ENCODE measurements at regions not wholly inside any gene's neighbourhood (a gene's known extent, or its start where the extent isn't known, plus 50 kb on each side); places are given as distances from the start of the nearest gene placed in this dataset.

- TF ChIP-seq SUZ12 (IDR thresholded peaks at IDR 0.05; ENCODE audit: extremely low read depth, insufficient read depth, insufficient read length) (no peak), ZNF274 (IDR thresholded peaks at IDR 0.05; ENCODE audit: low read depth, low read length) (no peak), YY1 (IDR thresholded peaks at IDR 0.05; ENCODE audit: insufficient read depth, insufficient read length) (no peak)
- DNase-seq (ENCODE audit: low read depth, low spot score): no peak
- no peaks in the 10 kb centered on the region for H3K9me3 ChIP-seq (ENCODE audit: insufficient read depth, low read length)
- H3K9ac ChIP-seq (ENCODE audit: insufficient read length, low read depth): no peak overlapping the region
- H3K4me3 ChIP-seq (ENCODE audit: insufficient read length, low read depth): no peak overlapping the region
- no peaks in the 10 kb centered on the region for H3K4me1 ChIP-seq (ENCODE audit: insufficient read depth, insufficient read length)
- no peaks in the 10 kb centered on the region for H3K36me3 ChIP-seq (ENCODE audit: insufficient read depth, insufficient read length, low read length)
- no peaks in the 10 kb centered on the region for H3K27me3 ChIP-seq (ENCODE audit: insufficient read depth, insufficient read length)
Measured at GRCh38 chr10:36519909-36520308, 605.5 kb upstream of the ANKRD30A start.

GRCh38 chr10:36516281-36516680, 609.1 kb upstream of the ANKRD30A start:
- Histone ChIP-seq H3K4me1 (ENCODE audit: insufficient read depth, insufficient read length) (no peaks in the 10 kb centered on the region), H3K9ac (ENCODE audit: insufficient read length, low read depth) (no peak overlapping the region), H3K27me3 (ENCODE audit: insufficient read depth, insufficient read length) (no peaks in the 10 kb centered on the region), H3K4me3 (ENCODE audit: insufficient read length, low read depth) (no peak overlapping the region), H3K36me3 (ENCODE audit: insufficient read depth, insufficient read length, low read length) (no peaks in the 10 kb centered on the region), H3K9me3 (ENCODE audit: insufficient read depth, low read length) (no peaks in the 10 kb centered on the region)
- TF ChIP-seq ZNF274 (IDR thresholded peaks at IDR 0.05; ENCODE audit: low read depth, low read length) (no peak), SUZ12 (IDR thresholded peaks at IDR 0.05; ENCODE audit: extremely low read depth, insufficient read depth, insufficient read length) (no peak), YY1 (IDR thresholded peaks at IDR 0.05; ENCODE audit: insufficient read depth, insufficient read length) (no peak)
- DNase-seq (ENCODE audit: low read depth, low spot score): no peak

GRCh38 chr10:36515319-36515718, 610.1 kb upstream of the ANKRD30A start:
- no peaks in the 10 kb centered on the region for H3K9me3 ChIP-seq (ENCODE audit: insufficient read depth, low read length)
- no peak overlapping the region for H3K4me3 ChIP-seq (ENCODE audit: insufficient read length, low read depth)
- no peak for TF ChIP-seq SUZ12 (IDR thresholded peaks at IDR 0.05; ENCODE audit: extremely low read depth, insufficient read depth, insufficient read length)
- TF ChIP-seq YY1 (IDR thresholded peaks at IDR 0.05; ENCODE audit: insufficient read depth, insufficient read length): no peak
- no peak for TF ChIP-seq ZNF274 (IDR thresholded peaks at IDR 0.05; ENCODE audit: low read depth, low read length)
- no peak overlapping the region for H3K9ac ChIP-seq (ENCODE audit: insufficient read length, low read depth)
- DNase-seq (ENCODE audit: low read depth, low spot score): no peak
- no peaks in the 10 kb centered on the region for H3K4me1 ChIP-seq (ENCODE audit: insufficient read depth, insufficient read length)
- H3K36me3 ChIP-seq (ENCODE audit: insufficient read depth, insufficient read length, low read length): no peaks in the 10 kb centered on the region
- no peaks in the 10 kb centered on the region for H3K27me3 ChIP-seq (ENCODE audit: insufficient read depth, insufficient read length)

GRCh38 chr10:36507715-36508114, 617.7 kb upstream of the ANKRD30A start:
- Histone ChIP-seq H3K27me3 (ENCODE audit: insufficient read depth, insufficient read length) (no peaks in the 10 kb centered on the region), H3K9ac (ENCODE audit: insufficient read length, low read depth) (no peak overlapping the region), H3K4me1 (ENCODE audit: insufficient read depth, insufficient read length) (no peaks in the 10 kb centered on the region), H3K9me3 (ENCODE audit: insufficient read depth, low read length) (no peaks in the 10 kb centered on the region), H3K4me3 (ENCODE audit: insufficient read length, low read depth) (no peak overlapping the region), H3K36me3 (ENCODE audit: insufficient read depth, insufficient read length, low read length) (no peaks in the 10 kb centered on the region)
- DNase-seq (ENCODE audit: low read depth, low spot score): no peak
- no peak for TF ChIP-seq SUZ12 (IDR thresholded peaks at IDR 0.05; ENCODE audit: extremely low read depth, insufficient read depth, insufficient read length)
- TF ChIP-seq YY1 (IDR thresholded peaks at IDR 0.05; ENCODE audit: insufficient read depth, insufficient read length): no peak
- no peak for TF ChIP-seq ZNF274 (IDR thresholded peaks at IDR 0.05; ENCODE audit: low read depth, low read length)

GRCh38 chr10:36506697-36507496, 618.5 kb upstream of the ANKRD30A start:
- no peak overlapping the region for H3K4me3 ChIP-seq (ENCODE audit: insufficient read length, low read depth)
- H3K36me3 ChIP-seq (ENCODE audit: insufficient read depth, insufficient read length, low read length): no peaks in the 10 kb centered on the region
- no peaks in the 10 kb centered on the region for H3K4me1 ChIP-seq (ENCODE audit: insufficient read depth, insufficient read length)
- H3K9ac ChIP-seq (ENCODE audit: insufficient read length, low read depth): no peak overlapping the region
- DNase-seq (ENCODE audit: low read depth, low spot score): no peak
- no peak for TF ChIP-seq YY1 (IDR thresholded peaks at IDR 0.05; ENCODE audit: insufficient read depth, insufficient read length)
- TF ChIP-seq SUZ12 (IDR thresholded peaks at IDR 0.05; ENCODE audit: extremely low read depth, insufficient read depth, insufficient read length): no peak
- no peak for TF ChIP-seq ZNF274 (IDR thresholded peaks at IDR 0.05; ENCODE audit: low read depth, low read length)
- no peaks in the 10 kb centered on the region for H3K27me3 ChIP-seq (ENCODE audit: insufficient read depth, insufficient read length)
- H3K9me3 ChIP-seq (ENCODE audit: insufficient read depth, low read length): no peaks in the 10 kb centered on the region

- no peak for DNase-seq (ENCODE audit: low read depth, low spot score)
- H3K9ac ChIP-seq (ENCODE audit: insufficient read length, low read depth): no peak overlapping the region
- H3K27me3 ChIP-seq (ENCODE audit: insufficient read depth, insufficient read length): no peaks in the 10 kb centered on the region
- H3K4me3 ChIP-seq (ENCODE audit: insufficient read length, low read depth): no peak overlapping the region
- no peak for TF ChIP-seq SUZ12 (IDR thresholded peaks at IDR 0.05; ENCODE audit: extremely low read depth, insufficient read depth, insufficient read length)
- H3K36me3 ChIP-seq (ENCODE audit: insufficient read depth, insufficient read length, low read length): no peaks in the 10 kb centered on the region
- H3K9me3 ChIP-seq (ENCODE audit: insufficient read depth, low read length): no peaks in the 10 kb centered on the region
- H3K4me1 ChIP-seq (ENCODE audit: insufficient read depth, insufficient read length): no peaks in the 10 kb centered on the region
Measured at GRCh38 chr10:36506261-36506660, 619.1 kb upstream of the ANKRD30A start.

- H3K9me3 ChIP-seq (ENCODE audit: insufficient read depth, low read length): no peaks in the 10 kb centered on the region
- DNase-seq (ENCODE audit: low read depth, low spot score): no peak
- no peaks in the 10 kb centered on the region for H3K36me3 ChIP-seq (ENCODE audit: insufficient read depth, insufficient read length, low read length)
- H3K4me1 ChIP-seq (ENCODE audit: insufficient read depth, insufficient read length): no peaks in the 10 kb centered on the region
- no peak overlapping the region for H3K4me3 ChIP-seq (ENCODE audit: insufficient read length, low read depth)
- TF ChIP-seq ZNF274 (IDR thresholded peaks at IDR 0.05; ENCODE audit: low read depth, low read length) (no peak), YY1 (IDR thresholded peaks at IDR 0.05; ENCODE audit: insufficient read depth, insufficient read length) (no peak), SUZ12 (IDR thresholded peaks at IDR 0.05; ENCODE audit: extremely low read depth, insufficient read depth, insufficient read length) (no peak)
- H3K9ac ChIP-seq (ENCODE audit: insufficient read length, low read depth): no peak overlapping the region
- H3K27me3 ChIP-seq (ENCODE audit: insufficient read depth, insufficient read length): no peaks in the 10 kb centered on the region
Measured at GRCh38 chr10:36504758-36505157, 620.6 kb upstream of the ANKRD30A start.

Data from NT2/D1 (cell line).